Neural cell (in vitro differentiated cells): ENCODE measurements at regions not wholly inside any gene's neighbourhood (a gene's known extent, or its start where the extent isn't known, plus 50 kb on each side); places are given as distances from the start of the nearest gene placed in this dataset.

Source experiments
- CTCF ChIP-seq: fragments of 450-650 bp; IDR thresholded peaks from 2 replicates; pipeline ENCODE4 v1.5.1; 2014; ENCODE audit warnings: antibody characterized with exemption, mild to moderate bottlenecking, moderate library complexity; ENCODE audit not compliant: poor library complexity, severe bottlenecking
- EP300 ChIP-seq: fragments of 450-650 bp; conservative IDR thresholded peaks from 2 replicates; pipeline ENCODE4 v1.6.1; 2014; ENCODE audit warnings: antibody characterized with exemption, mild to moderate bottlenecking, moderate library complexity; ENCODE audit not compliant: poor library complexity, severe bottlenecking
- EZH2 ChIP-seq: fragments of 200-600, 300-800 bp; shearing (Covaris generic), sonication (generic); IDR thresholded peaks from 2 replicates; pipeline ENCODE4 v1.6.1; 2014; ENCODE audit warnings: antibody characterized with exemption, low read length, borderline replicate concordance, mild to moderate bottlenecking; ENCODE audit not compliant: insufficient read depth, poor library complexity, severe bottlenecking
- POLR2AphosphoS5 ChIP-seq: IDR thresholded peaks from 2 replicates; pipeline ENCODE4 v1.6.1; 2012
- RAD21 ChIP-seq: fragments of 450-650 bp; conservative IDR thresholded peaks from 2 replicates; pipeline ENCODE4 v1.6.1; 2014; ENCODE audit warnings: antibody characterized with exemption, mild to moderate bottlenecking, moderate library complexity
- REST ChIP-seq: IDR thresholded peaks from 2 replicates; pipeline ENCODE4 v1.6.1; 2012; ENCODE audit warnings: borderline replicate concordance
- SMC3 ChIP-seq: fragments of 450-650 bp; conservative IDR thresholded peaks from 2 replicates; pipeline ENCODE4 v1.6.1; 2014; ENCODE audit warnings: antibody characterized with exemption, mild to moderate bottlenecking, moderate library complexity; ENCODE audit not compliant: poor library complexity
- TAF1 ChIP-seq: IDR thresholded peaks from 2 replicates; pipeline ENCODE4 v1.6.1; 2012; ENCODE audit warnings: low read depth

- TF ChIP-seq CTCF (no peak), REST (no peak), RAD21 (no peak), SMC3 (no peak), EP300 (no peak), POLR2AphosphoS5 (no peak), TAF1 (no peak), EZH2 (no peak)
These were observed 280.1 kb upstream of the ZFP42 start for GRCh38 chr4:187715466-187715865.
